Psoas muscle (tissue), 7 donors: ENCODE measurements at regions not wholly inside any gene's neighbourhood (a gene's known extent, or its start where the extent isn't known, plus 50 kb on each side); places are given as distances from the start of the nearest gene placed in this dataset.

ENCODE experiments used
- ATAC-seq, 4 donors: fragments of 200-7000 bp; cut with Tn5 transposase; one replicate each; pipeline ENCODE4 v1.9.1; 2020; ENCODE audit warnings: moderate library complexity in 3 of 4, mild to moderate bottlenecking in 2 of 4
- DNase-seq, 2 donors: peaks; one replicate each; pipeline ENCODE4 v3.0.0-alpha.2; 2020
- H3K27ac ChIP-seq: fragments of 200-600 bp; one replicate; pipeline ENCODE4 v1.8.0; 2022
- H3K27me3 ChIP-seq, 3 donors: fragments of 200-600 bp in 1 of 3; one replicate each; pipeline versions ENCODE4 v1.6.1 to v1.8.0; 2013 to 2022; ENCODE audit warnings: low read length in 2 of 3, mild to moderate bottlenecking in 2 of 3, moderate library complexity in 1 of 3; ENCODE audit not compliant: insufficient read depth in 3 of 3
- H3K36me3 ChIP-seq, 2 donors: fragments of 200-600 bp in 1 of 2; one replicate each; pipeline versions ENCODE4 v1.6.1 to v1.8.0; 2013 to 2022; ENCODE audit warnings: low read depth in 1 of 2, mild to moderate bottlenecking in 1 of 2, moderate library complexity in 1 of 2; ENCODE audit not compliant: insufficient read depth in 1 of 2
- H3K4me1 ChIP-seq: fragments of 200-600 bp; one replicate; pipeline ENCODE4 v1.8.0; 2022
- H3K4me3 ChIP-seq: fragments of 200-600 bp; one replicate; pipeline ENCODE4 v1.8.0; 2022; ENCODE audit warnings: mild to moderate bottlenecking
- H3K9me3 ChIP-seq: fragments of 200-600 bp; one replicate; pipeline ENCODE4 v1.8.0; 2022
- WGBS, 3 donors: extraction: QIAGEN DNeasy Blood & Tissue Kit; methylation state at CpG; one replicate each; pipeline versions ENCODE4 v1.1.6 to v1.1.7; 2013; 5-methylcytosine and 5-hydroxymethylcytosine counted together
- intact Hi-C, 2 donors: fragments of 100-400 bp; cut with DNase I; formaldehyde crosslinking; loops; one replicate each; pipeline versions ENCODE4 v1.11.0 to v1.14.2; 2022
- TF ChIP-seq, protein P1 (sequence below): fragments of 200-600 bp; IDR thresholded peaks from one replicate; pipeline ENCODE4 v1.8.0; 2022; ENCODE audit warnings: antibody characterized with exemption
- donor health status: healthy with polysubstance abuse.
- donor health status: DM: no; HTN: no; CAD: no; lungs with moderate emphysema.
- donor health status: Bipolar disorder and iron deficiency.
- donor health status: healthy.
- donor health status: DM: yes; HTN: yes; CAD: no.
- donor health status: DM: no; HTN: no; CAD: no.
- donor health status: DM: yes; HTN: yes; CAD: no.

GRCh38 chr16:60302261-60302660, 1568.1 kb upstream of the GOT2 start:
- no peaks in the 10 kb centered on the region for H3K27me3 ChIP-seq
- WGBS, 3 donors = 68 to 73% (median 69%) methylated on average over 2 of the region's 2 CpGs
- H3K9me3 ChIP-seq = peaks cover 4% of the 10 kb centered on the region
- DNase-seq (no peak), ATAC-seq (no peak)
- no peaks in the 10 kb centered on the region for H3K36me3 ChIP-seq
- H3K27ac ChIP-seq = no peak overlapping the region
- intact Hi-C loops = no loop called here
- TF ChIP-seq, protein P1, sequence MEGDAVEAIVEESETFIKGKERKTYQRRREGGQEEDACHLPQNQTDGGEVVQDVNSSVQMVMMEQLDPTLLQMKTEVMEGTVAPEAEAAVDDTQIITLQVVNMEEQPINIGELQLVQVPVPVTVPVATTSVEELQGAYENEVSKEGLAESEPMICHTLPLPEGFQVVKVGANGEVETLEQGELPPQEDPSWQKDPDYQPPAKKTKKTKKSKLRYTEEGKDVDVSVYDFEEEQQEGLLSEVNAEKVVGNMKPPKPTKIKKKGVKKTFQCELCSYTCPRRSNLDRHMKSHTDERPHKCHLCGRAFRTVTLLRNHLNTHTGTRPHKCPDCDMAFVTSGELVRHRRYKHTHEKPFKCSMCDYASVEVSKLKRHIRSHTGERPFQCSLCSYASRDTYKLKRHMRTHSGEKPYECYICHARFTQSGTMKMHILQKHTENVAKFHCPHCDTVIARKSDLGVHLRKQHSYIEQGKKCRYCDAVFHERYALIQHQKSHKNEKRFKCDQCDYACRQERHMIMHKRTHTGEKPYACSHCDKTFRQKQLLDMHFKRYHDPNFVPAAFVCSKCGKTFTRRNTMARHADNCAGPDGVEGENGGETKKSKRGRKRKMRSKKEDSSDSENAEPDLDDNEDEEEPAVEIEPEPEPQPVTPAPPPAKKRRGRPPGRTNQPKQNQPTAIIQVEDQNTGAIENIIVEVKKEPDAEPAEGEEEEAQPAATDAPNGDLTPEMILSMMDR = no peak
- H3K4me1 ChIP-seq = no peaks in the 10 kb centered on the region
- H3K4me3 ChIP-seq = no peak overlapping the region

DNA sequence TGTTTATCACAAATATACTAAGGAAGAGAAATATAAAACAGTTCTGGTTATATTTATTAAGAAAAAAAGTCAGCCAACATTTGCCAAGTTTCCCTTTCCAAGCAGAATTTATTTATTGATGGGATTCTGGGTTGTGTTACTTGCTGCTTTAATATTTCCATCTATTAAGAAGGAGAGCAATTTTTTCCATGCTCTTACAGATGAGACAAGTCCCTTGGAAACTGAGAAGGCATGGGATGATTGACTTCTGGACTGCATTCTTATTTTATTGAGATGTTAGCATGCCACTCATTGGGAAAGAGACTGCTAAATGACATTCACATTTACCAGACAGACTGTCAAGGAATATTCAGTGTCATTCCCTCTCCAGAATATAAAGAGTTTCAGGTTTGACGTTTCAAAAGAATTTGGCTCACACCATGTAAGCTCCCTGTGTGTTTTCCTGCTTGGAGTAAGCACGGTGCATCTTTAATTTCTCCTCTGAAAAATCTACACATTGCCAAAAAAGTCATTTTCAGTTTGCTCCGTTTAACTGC, 1565.2 kb upstream of the GOT2 start:
- DNase-seq = no peak
- H3K27me3 ChIP-seq = no peaks in the 10 kb centered on the region
- intact Hi-C loops = no loop called here
- no peak overlapping the region for H3K4me3 ChIP-seq
- peaks cover 4% of the 10 kb centered on the region for H3K9me3 ChIP-seq
- H3K27ac ChIP-seq = no peak overlapping the region
- TF ChIP-seq, protein P1 = no peak
- H3K36me3 ChIP-seq = no peaks in the 10 kb centered on the region
- no peaks in the 10 kb centered on the region for H3K4me1 ChIP-seq
- WGBS, 3 donors = 70 to 73% (median 71%) methylated on average over 3 of the region's 3 CpGs
- no peak for ATAC-seq

DNA sequence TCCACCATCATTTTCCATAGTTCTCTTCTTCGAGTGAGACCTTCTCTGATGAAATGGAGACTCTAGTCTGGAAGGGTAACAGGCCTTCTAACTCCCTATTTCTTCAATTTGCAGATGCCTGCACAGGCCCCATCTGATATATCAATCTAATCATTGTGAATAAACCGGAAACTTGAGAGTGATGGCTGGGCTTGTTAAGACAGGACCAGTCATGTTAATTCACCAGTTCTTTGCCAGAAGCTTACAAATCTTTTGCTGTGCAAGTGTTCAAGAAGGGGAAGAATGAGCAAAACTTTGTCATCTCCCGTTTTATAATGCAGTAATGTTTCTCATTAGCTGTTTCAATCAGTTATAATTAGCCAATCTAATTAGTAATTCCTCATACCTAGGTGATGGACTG, 1561.3 kb upstream of the GOT2 start:
- Histone ChIP-seq H3K36me3 (no peaks in the 10 kb centered on the region), H3K4me3 (no peak overlapping the region), H3K27me3 (no peaks in the 10 kb centered on the region), H3K9me3 (peaks cover 4% of the 10 kb centered on the region), H3K4me1 (no peaks in the 10 kb centered on the region), H3K27ac (no peak overlapping the region)
- intact Hi-C loops = no loop called here
- TF ChIP-seq, protein P1 = no peak
- 59 to 65% (median 62%) methylated on average over 3 of the region's 3 CpGs for WGBS, 3 donors
- DNase-seq = no peak
- ATAC-seq = no peak

GRCh38 chr16:60285794-60286193, 1551.7 kb upstream of the GOT2 start:
- Histone ChIP-seq H3K27me3 (no peaks in the 10 kb centered on the region), H3K36me3 (no peaks in the 10 kb centered on the region), H3K9me3 (no peaks in the 10 kb centered on the region), H3K27ac (no peak overlapping the region), H3K4me1 (no peaks in the 10 kb centered on the region), H3K4me3 (no peak overlapping the region)
- 65 to 71% (median 67%) methylated on average over 1 of the region's 1 CpG for whole genome bisulfite sequencing, 3 donors
- no peak for ATAC-seq
- TF ChIP-seq, protein P1 = no peak
- intact Hi-C loops = no loop called here
- DNase-seq = no peak

DNA sequence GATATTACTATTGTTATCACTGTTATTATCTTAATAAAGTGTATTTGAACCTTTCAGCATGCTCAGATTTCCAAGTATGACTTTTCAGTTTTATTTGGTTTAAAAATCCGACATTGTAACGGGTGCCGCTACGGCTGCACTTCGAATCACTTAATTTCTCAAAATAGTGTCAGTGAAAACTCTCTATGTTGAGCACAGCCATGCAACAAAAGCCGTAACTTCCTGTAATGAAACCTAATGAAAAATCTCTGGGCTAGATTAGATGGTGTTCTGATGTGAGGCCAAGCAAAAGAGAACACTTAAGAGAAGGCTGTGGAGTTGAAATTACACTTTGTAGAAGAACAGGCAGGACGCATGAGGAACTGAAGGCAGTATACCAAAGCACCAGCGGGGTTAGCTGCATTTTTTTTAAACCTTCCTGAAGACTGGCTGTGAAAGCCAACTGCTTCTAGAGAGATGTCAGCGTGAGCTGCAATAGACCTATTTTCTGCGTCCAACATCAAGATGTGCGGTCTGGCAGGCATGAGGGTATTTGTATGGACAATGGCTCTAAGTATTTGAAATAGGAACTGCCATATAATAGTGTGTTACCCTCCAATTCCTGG, 1545.0 kb upstream of the GOT2 start:
- no peak for DNase-seq
- intact Hi-C loops = no loop called here
- H3K4me3 ChIP-seq = no peak overlapping the region
- H3K27me3 ChIP-seq = no peaks in the 10 kb centered on the region
- TF ChIP-seq, protein P1 = no peak
- H3K4me1 ChIP-seq = no peaks in the 10 kb centered on the region
- WGBS, 3 donors = 75 to 80% (median 78%) methylated on average over 11 of the region's 11 CpGs
- no peak for ATAC-seq
- no peaks in the 10 kb centered on the region for H3K36me3 ChIP-seq
- no peaks in the 10 kb centered on the region for H3K9me3 ChIP-seq
- H3K27ac ChIP-seq = no peak overlapping the region
